ENCODE measurements at regions not wholly inside any gene's neighbourhood (a gene's known extent, or its start where the extent isn't known, plus 50 kb on each side); places are given as distances from the start of the nearest gene placed in this dataset.
"Not testable (repeated sequence)": the region's sequence is repeated elsewhere in the genome, so short reads cannot be mapped to it uniquely, and the experiment has no call there.

GRCh38 chr13:34179481-34179880 lies 361.5 kb downstream of the RFC3 start:
- no peak for DNase-seq

GRCh38 chr13:34179927-34180326 lies 362.0 kb downstream of the RFC3 start:
- no peak for DNase-seq

- DNase-seq: not testable (repeated sequence)
Measured at GRCh38 chr13:34181256-34181655, 363.3 kb downstream of the RFC3 start.

DNA sequence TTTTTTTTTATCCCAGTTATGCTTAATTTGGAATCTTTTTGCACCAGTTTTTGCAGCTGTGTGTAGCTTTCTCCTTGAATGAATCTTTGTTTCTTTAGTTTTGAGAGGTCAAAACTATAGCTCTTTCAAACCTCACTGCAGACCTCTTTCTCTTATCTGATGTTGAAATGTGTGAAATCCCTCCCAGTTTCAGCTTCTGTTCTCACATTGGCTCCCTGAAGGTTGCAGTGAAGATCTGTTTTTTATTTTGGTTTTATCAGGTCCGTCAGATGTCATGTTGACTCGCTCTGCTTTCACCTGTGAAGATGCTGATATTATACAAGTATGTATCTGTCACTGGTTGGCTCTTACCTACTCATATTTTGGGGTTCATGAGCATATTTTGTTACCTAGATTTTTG lies 372.0 kb downstream of the RFC3 start:
- DNase-seq: no peak

DNA sequence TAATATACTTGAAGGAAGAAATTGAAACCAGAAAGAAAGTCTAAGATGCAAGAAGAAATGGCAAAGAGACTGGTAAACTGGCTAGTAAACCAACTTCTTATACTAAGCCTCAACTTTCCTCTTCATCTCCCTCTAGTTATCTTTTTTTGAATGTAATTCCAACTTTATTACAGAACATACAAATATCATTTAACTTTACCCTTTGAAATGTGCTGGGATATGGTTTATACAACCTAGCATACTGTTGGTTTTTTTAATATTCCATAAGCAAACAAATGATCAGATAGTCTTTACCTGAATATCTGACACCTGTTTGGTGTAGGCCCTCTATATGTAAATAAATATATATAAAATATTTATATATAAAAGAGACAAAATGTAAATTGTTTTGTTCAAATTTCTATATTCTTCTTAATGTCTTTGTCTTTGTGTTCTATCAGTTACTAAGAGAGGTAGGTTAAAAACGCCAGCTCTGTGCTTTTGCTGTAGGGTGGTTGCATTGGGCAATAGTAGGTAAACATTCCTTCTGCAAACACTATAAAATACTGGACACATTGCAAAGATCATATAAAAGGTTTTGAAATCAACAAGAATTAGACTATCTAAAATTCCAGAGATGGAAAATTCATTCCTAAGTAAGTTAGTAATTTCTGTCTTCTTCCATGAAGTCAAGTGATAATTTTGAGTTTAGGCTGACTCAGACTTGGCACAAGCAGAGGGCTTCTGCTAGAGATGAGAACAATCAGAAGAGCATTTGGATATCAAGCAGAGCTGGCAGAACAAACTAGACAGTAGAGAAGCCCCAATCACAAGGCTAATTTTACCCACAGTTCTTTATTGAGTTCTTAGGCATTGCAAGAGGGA lies 383.3 kb downstream of the RFC3 start:
- DNase-seq: no peak

DNA sequence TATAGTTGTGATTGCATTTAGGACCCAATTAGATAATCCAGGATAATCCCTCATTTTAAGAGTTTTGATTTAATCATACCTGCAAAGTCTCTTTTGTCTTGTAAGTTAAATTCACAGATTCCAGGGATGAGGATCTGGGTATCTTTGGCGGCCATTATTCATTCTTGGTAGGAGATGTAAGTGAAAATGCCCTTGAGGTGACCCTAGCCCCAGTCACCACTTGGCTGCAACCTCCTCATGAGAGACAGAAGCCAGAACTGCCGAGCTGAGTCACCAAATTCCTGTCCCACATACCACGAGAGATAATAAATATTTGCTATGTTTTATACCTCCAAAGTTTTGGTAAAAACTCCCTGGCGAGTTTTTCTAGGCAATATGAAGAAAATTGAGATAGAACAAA lies 389.4 kb downstream of the RFC3 start:
- no peak for DNase-seq

DNA sequence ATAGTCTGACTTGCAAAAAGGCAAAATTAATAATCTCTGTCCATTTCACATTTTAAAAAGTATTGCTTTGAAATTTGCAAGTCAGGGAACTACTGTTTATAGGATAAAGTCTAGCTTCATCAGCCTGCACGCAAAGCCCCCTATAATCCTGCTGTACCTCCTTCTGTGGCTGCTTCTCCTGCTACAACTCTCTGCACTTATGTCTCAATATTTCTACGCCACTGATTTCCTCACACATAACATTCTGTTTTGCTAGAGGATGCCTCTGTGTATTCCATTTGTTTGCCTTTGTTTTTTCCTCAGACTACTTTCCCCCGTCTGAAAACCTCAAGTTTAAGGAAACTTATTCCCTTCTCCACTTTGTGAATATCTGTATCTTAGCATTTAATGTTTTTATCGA lies 389.9 kb downstream of the RFC3 start:
- DNase-seq: no peak

DNA sequence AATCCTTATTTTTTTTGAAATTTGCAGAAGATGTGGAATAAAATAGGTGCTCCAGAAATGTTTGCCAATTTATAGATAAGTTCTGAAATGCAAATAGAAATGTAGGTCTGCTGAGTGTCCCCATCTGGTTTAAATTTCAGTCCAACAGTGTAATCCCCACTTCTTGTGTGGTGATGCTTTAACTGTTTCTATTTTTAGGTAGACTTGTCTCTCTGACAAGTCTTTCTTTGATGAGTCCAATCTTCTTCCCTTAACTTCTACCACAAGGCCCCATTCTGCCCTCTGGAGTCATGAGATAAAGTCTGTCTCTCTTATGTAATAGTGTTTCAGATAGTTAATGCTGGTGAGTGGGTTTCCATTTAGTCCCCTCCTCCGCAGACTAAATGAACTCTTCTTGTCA lies 390.4 kb downstream of the RFC3 start:
- no peak for DNase-seq

DNA sequence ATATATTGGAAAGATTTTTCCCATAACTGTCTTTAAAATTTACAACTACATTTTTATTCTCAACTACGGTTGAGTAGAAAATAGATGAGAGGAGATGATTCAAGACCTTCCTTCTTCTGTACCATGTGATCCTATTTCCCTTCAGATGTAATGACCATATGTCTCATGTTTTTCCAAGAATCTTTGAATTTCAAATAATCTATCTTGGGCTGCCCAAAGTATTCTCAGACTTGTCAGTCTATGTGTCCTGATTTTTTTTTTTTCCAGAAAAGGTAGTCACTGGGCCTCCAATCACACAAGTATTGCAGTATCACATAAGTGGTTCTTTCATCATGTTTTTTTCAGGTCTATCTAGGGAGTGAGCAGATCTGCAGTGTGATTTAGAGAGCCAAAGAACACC lies 392.4 kb downstream of the RFC3 start:
- no peak for DNase-seq

- no peak for DNase-seq
Measured at GRCh38 chr13:34214686-34215085, 396.7 kb downstream of the RFC3 start.

DNA sequence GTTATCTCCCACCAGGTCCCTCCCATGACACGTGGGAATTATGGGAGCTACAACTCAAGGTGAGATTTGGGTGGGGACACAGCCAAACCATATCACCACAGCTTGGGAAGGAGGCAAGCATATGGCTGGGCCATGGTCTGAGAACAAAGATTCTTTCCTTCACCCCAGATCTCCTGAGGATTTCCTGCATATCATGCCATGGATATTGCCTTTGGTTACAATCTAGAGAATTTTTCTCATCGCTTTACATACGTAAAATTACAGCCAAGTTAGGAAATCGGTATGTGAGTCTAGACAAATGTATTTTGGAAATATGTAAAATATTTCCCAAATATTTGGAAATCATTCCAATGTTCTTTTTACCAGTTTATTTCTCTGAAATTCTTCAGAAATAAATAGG lies 398.3 kb downstream of the RFC3 start:
- no peak for DNase-seq

DNA sequence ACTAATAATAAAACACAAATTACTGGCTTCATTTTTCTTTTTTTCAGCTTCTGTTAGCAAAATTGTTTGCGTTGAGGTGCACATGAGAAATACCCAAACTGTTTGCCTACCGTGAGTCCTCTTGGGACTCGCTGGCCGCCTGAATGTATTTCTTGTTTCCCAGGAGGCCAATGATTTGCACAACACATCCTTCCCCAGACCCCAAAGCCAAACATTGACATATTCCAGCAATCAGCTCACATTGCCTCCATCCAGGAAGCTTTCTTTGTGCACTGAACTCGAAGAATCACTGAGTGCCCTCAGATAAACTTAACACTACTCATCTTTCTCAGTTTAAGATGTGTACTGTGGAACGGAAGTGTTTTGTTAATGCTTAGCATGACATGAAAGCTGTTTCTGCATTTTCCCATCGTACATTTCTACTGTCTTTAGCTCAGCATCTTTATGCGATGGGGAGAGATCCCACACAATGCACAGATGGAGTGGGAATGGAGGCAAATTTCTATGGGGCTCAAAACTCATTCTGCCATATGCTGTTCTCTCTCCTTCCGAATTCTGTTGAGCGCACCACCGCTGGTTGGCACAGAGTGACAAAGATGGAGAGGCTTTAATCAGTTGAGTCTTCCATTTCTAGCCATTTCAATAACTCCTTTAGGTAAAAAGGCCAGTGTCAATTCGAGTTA lies 399.5 kb downstream of the RFC3 start:
- no peak for DNase-seq

GRCh38 chr13:34223984-34224383 lies 406.0 kb downstream of the RFC3 start:
- no peak for DNase-seq

GRCh38 chr13:34224877-34225276 lies 406.9 kb downstream of the RFC3 start:
- no peak for DNase-seq

DNA sequence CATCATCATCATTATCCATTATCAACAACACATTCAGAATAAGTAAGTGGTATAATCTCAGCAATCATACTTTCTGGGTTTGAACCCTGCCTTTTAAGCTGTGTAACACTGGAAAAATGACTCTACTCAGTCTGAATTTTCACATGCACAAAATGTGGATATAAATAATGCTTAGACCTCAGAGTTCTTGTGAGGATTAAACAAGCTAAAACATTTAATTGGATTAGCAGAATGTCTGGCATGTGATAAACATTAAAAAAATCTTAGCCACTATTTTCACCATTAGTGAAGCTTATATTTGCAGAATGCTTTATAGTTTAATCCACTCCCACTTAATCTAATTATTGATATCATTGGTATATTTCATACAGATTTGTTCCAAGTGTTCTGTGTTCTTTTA lies 412.3 kb downstream of the RFC3 start:
- no peak for DNase-seq

DNA sequence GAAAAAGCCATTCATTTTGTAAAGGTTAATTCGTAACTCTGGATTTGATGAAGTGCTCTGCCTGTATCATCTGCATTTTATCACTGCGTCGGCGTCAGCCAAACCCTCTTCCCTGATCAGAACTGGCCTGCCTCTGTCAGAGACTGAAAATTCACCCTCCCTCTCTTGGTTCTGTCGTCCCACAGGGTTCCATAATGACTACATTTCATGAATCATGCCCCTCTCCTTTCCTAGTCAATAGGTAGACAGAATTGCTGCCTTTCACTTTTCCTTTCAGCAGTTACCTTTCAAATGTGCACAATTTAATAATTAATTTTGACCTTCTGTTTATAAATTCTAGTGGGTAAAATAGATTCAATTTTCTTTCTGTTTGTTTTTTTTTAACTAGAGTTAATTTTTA lies 423.4 kb downstream of the RFC3 start:
- no peak for DNase-seq

- no peak for DNase-seq
Measured at GRCh38 chr13:34243403-34243802, 425.5 kb downstream of the RFC3 start.

- no peak for DNase-seq
Measured at GRCh38 chr13:34246511-34246910, 428.6 kb downstream of the RFC3 start.

DNA sequence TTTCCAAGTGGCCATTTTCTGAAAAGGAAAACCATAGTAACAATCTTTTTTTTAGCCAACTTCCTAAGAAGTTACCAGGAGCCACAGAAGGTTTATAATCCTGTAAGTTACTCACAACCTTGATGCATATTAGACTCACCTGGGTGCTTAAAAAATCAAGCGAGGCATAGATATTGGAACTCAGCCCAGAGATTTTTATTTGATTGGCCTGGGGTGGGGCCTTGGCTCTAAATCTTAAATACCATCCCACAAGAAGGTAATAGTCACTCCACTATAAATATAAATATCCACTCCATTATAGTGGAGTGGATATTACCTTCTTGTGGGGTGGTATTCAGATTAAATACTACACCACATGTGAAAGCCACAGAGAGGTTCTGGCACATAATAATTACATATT lies 429.6 kb downstream of the RFC3 start:
- no peak for DNase-seq

DNA sequence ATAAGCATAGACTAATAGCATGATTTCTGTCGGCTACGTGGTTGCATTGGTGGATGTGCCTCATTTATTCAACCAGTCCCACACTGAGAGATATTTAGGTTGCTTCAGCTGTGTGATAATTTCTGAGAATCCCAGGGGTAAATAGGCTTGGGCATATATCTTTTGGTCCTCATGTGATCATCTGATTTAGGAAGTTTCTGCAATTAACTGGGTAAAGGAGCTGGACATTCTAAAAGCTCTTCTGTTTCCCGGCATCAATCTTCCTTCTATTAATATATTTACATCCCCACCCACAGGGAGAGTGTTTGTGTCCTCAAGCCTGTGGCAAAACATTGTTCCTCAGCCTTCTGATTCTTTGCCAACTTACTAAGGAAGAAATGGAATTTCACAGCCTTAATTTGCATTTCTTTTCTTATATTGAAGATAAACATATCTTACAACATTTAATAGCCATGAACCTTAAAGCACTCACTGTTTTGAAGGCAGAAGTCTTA lies 431.6 kb downstream of the RFC3 start:
- no peak for DNase-seq

DNA sequence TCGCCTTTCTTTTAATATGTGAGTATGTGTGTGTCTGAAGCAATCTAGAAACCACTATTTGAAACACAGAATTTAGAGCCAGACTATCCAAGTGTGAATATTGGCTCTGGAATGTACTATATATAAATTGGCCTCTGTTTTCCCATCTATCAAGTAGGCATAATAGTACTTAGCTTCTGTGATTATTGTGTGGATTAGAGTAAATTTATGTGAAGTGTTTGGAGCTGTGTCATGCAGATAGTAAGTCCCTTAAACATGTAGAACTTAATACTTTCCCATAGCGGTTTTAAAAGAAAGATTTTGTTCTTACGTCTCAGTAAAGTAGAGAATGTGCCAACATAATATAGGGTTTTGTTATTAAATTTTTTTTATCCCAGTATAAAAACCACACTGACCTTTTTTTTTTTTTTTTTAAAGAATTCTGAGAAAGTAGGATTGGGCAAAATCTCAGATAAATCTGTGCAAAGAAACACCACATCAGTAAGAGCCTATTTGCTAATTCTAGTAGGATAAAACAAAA lies 432.3 kb downstream of the RFC3 start:
- no peak for DNase-seq

- no peak for DNase-seq
Measured at GRCh38 chr13:34254366-34254765, 436.4 kb downstream of the RFC3 start.

DNA sequence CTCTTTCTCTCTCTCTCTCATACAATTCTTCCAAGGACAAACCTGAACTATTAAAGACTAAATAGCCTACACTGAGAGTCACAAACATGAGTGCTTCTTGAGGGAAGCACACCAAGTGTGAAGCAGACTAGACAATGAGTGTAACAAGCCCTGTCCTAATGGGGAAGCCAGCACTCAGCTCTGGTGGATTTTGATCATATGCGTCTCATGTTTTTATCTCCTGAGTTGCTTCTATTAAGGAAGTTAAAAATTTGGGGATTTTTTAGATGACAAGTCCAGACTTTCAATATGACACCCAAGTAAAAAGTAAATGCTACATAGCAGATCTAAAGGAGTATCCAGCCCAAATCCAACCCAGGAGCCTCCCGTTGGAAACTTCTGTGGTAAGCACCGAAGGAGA lies 437.8 kb downstream of the RFC3 start:
- DNase-seq: no peak

GRCh38 chr13:34256236-34256635 lies 438.3 kb downstream of the RFC3 start:
- no peak for DNase-seq

Measured in 8988T (cell line).